ENCODE measurements at regions not wholly inside any gene's neighbourhood (a gene's known extent, or its start where the extent isn't known, plus 50 kb on each side); places are given as distances from the start of the nearest gene placed in this dataset.

GRCh38 chr5:52727576-52727975 is 60.1 kb upstream of the ITGA1 start:
- TF ChIP-seq EP300 (IDR thresholded peaks at IDR 0.05; ENCODE audit: borderline replicate concordance): no peak
- no peak for TF ChIP-seq RAD21 (IDR thresholded peaks at IDR 0.05; ENCODE audit: low read depth)
- no peak for TF ChIP-seq CREB1 (IDR thresholded peaks at IDR 0.05; ENCODE audit: low read depth)
- TF ChIP-seq REST (IDR thresholded peaks at IDR 0.05; ENCODE audit: low read depth): no peak
- TF ChIP-seq TEAD4 (IDR thresholded peaks at IDR 0.05): no peak
- no peak for TF ChIP-seq USF1 (IDR thresholded peaks at IDR 0.05)
- TF ChIP-seq EGR1 (IDR thresholded peaks at IDR 0.05): no peak

- TF ChIP-seq EGR1 (IDR thresholded peaks at IDR 0.05): no peak
- TF ChIP-seq TEAD4 (IDR thresholded peaks at IDR 0.05): no peak
- TF ChIP-seq NFIC (IDR thresholded peaks at IDR 0.05): no peak
- no peak for TF ChIP-seq YY1 (IDR thresholded peaks at IDR 0.05; ENCODE audit: low read depth)
- TF ChIP-seq RAD21 (IDR thresholded peaks at IDR 0.05; ENCODE audit: low read depth): no peak
These were observed 59.5 kb upstream of the ITGA1 start for GRCh38 chr5:52728224-52728623.

- TF ChIP-seq YY1 (IDR thresholded peaks at IDR 0.05; ENCODE audit: low read depth): no peak
- no peak for TF ChIP-seq CREB1 (IDR thresholded peaks at IDR 0.05; ENCODE audit: low read depth)
- TF ChIP-seq EGR1 (IDR thresholded peaks at IDR 0.05): no peak
- TF ChIP-seq REST (IDR thresholded peaks at IDR 0.05; ENCODE audit: low read depth): no peak
- TF ChIP-seq USF1 (IDR thresholded peaks at IDR 0.05): no peak
- TF ChIP-seq RAD21 (IDR thresholded peaks at IDR 0.05; ENCODE audit: low read depth): no peak
- no peak for TF ChIP-seq CEBPB (IDR thresholded peaks at IDR 0.05)
- no peak for TF ChIP-seq TEAD4 (IDR thresholded peaks at IDR 0.05)
- no peak for TF ChIP-seq MAX (IDR thresholded peaks at IDR 0.05)
- TF ChIP-seq FOXM1 (IDR thresholded peaks at IDR 0.05; ENCODE audit: borderline replicate concordance, low read depth): no peak
These were observed 59.0 kb upstream of the ITGA1 start for GRCh38 chr5:52728686-52729085.

- TF ChIP-seq FOXM1 (IDR thresholded peaks at IDR 0.05; ENCODE audit: borderline replicate concordance, low read depth): no peak
- TF ChIP-seq RAD21 (IDR thresholded peaks at IDR 0.05; ENCODE audit: low read depth): no peak
- TF ChIP-seq CEBPB (IDR thresholded peaks at IDR 0.05): no peak
- TF ChIP-seq TCF12 (IDR thresholded peaks at IDR 0.05; ENCODE audit: low read depth): no peak
- no peak for TF ChIP-seq TAF1 (IDR thresholded peaks at IDR 0.05; ENCODE audit: low read depth)
- no peak for TF ChIP-seq REST (IDR thresholded peaks at IDR 0.05; ENCODE audit: low read depth)
- TF ChIP-seq YY1 (IDR thresholded peaks at IDR 0.05; ENCODE audit: low read depth): no peak
- no peak for TF ChIP-seq NFIC (IDR thresholded peaks at IDR 0.05)
These were observed 56.3 kb upstream of the ITGA1 start for GRCh38 chr5:52731274-52732027.

- no peak for TF ChIP-seq NFIC (IDR thresholded peaks at IDR 0.05)
- TF ChIP-seq RAD21 (IDR thresholded peaks at IDR 0.05; ENCODE audit: low read depth): no peak
- TF ChIP-seq MAX (IDR thresholded peaks at IDR 0.05): no peak
- TF ChIP-seq TAF1 (IDR thresholded peaks at IDR 0.05; ENCODE audit: low read depth): no peak
- TF ChIP-seq FOXM1 (IDR thresholded peaks at IDR 0.05; ENCODE audit: borderline replicate concordance, low read depth): no peak
- TF ChIP-seq CEBPB (IDR thresholded peaks at IDR 0.05): no peak
- TF ChIP-seq TEAD4 (IDR thresholded peaks at IDR 0.05): no peak
- no peak for TF ChIP-seq EGR1 (IDR thresholded peaks at IDR 0.05)
- no peak for TF ChIP-seq TCF12 (IDR thresholded peaks at IDR 0.05; ENCODE audit: low read depth)
- TF ChIP-seq YY1 (IDR thresholded peaks at IDR 0.05; ENCODE audit: low read depth): no peak
- no peak for TF ChIP-seq USF1 (IDR thresholded peaks at IDR 0.05)
These were observed 53.2 kb upstream of the ITGA1 start for GRCh38 chr5:52734557-52734956.

All from Ishikawa (cell line).